Endodermal cell (in vitro differentiated cells): ENCODE measurements at regions not wholly inside any gene's neighbourhood (a gene's known extent, or its start where the extent isn't known, plus 50 kb on each side); places are given as distances from the start of the nearest gene placed in this dataset.

Experiments used
- DNase-seq: peaks from one replicate; pipeline ENCODE4 v3.0.0-alpha.2; 2017
- H3K27ac ChIP-seq: 2 replicates; pipeline ENCODE4 v1.5.1; 2013; ENCODE audit warnings: mild to moderate bottlenecking, low read depth, low read length, moderate library complexity
- H3K27me3 ChIP-seq: 2 replicates; pipeline ENCODE4 v1.6.1; 2013; ENCODE audit warnings: mild to moderate bottlenecking, low read length, moderate library complexity; ENCODE audit not compliant: insufficient read depth, control insufficient read depth, poor library complexity, severe bottlenecking
- H3K36me3 ChIP-seq: 2 replicates; pipeline ENCODE4 v1.7.0; 2013; ENCODE audit warnings: mild to moderate bottlenecking, low read length, moderate library complexity; ENCODE audit not compliant: control insufficient read depth, insufficient read depth
- H3K4me1 ChIP-seq: one replicate; pipeline ENCODE4 v1.7.0; 2013; ENCODE audit warnings: low read length; ENCODE audit not compliant: control insufficient read depth, insufficient read depth
- H3K4me3 ChIP-seq: 2 replicates; pipeline ENCODE4 v1.5.1; 2013; ENCODE audit warnings: mild to moderate bottlenecking, low read length, moderate library complexity
- H3K9ac ChIP-seq: 2 replicates; pipeline ENCODE4 v1.6.1; 2013; ENCODE audit warnings: mild to moderate bottlenecking, low read length, moderate library complexity; ENCODE audit not compliant: poor library complexity, severe bottlenecking; ENCODE audit errors: extremely low read depth
- H3K9me3 ChIP-seq: 2 replicates; pipeline ENCODE4 v1.6.1; 2013; ENCODE audit warnings: mild to moderate bottlenecking, low read length, moderate library complexity; ENCODE audit not compliant: control insufficient read depth
- H3K27ac Mint-ChIP-seq: 2 replicates; pipeline ENCODE4 v1.8.0; 2020; ENCODE audit warnings: mixed read lengths
- H3K27me3 Mint-ChIP-seq: 2 replicates; pipeline ENCODE4 v1.8.0; 2021; ENCODE audit warnings: mild to moderate bottlenecking, mixed read lengths; ENCODE audit not compliant: insufficient read depth
- H3K36me3 Mint-ChIP-seq: 2 replicates; pipeline ENCODE4 v1.8.0; 2020; ENCODE audit warnings: low read depth, mixed read lengths
- H3K4me1 Mint-ChIP-seq: 2 replicates; pipeline ENCODE4 v1.8.0; 2020; ENCODE audit warnings: mixed read lengths
- H3K4me3 Mint-ChIP-seq: 2 replicates; pipeline ENCODE4 v1.8.0; 2020; ENCODE audit warnings: mild to moderate bottlenecking, moderate library complexity, mixed read lengths
- H3K9me3 Mint-ChIP-seq: 2 replicates; pipeline ENCODE4 v1.8.0; 2020; ENCODE audit warnings: mild to moderate bottlenecking, mixed read lengths
- CTCF ChIP-seq: fragments of 200-600 bp; sonication (generic); conservative IDR thresholded peaks from 2 replicates; pipeline ENCODE4 v1.5.0; 2021; ENCODE audit warnings: antibody characterized with exemption, mild to moderate bottlenecking
- WGBS, 2 experiments: methylation state at CpG; one replicate each; pipeline versions ENCODE4 v1.1.5 to v1.1.7; 2013; ENCODE audit warnings: missing lambda C conversion rate in 2 of 2, mixed read lengths in 1 of 2; ENCODE audit not compliant: insufficient coverage in 1 of 2, insufficient read length in 1 of 2; 5-methylcytosine and 5-hydroxymethylcytosine counted together

- DNase-seq = no peak
- no peaks in the 10 kb centered on the region for H3K36me3 ChIP-seq
- WGBS, 2 experiments = 100% methylated on average over 1 of the region's 1 CpG; no CpG with 5 or more reads in 1 of the 2 experiments
- Mint-ChIP-seq H3K27ac (no peak overlapping the region), H3K4me3 (no peak overlapping the region), H3K27me3 (no peaks in the 10 kb centered on the region), H3K4me1 (no peaks in the 10 kb centered on the region), H3K36me3 (no peaks in the 10 kb centered on the region), H3K9me3 (no peaks in the 10 kb centered on the region)
- H3K9ac ChIP-seq = no peak overlapping the region
- H3K9me3 ChIP-seq = no peaks in the 10 kb centered on the region
- no peaks in the 10 kb centered on the region for H3K27me3 ChIP-seq
- TF ChIP-seq CTCF = no peak
- no peak overlapping the region for H3K4me3 ChIP-seq
- no peaks in the 10 kb centered on the region for H3K4me1 ChIP-seq
- H3K27ac ChIP-seq = no peak overlapping the region
Observed at GRCh38 chr2:21999522-21999921, 875.8 kb downstream of the TDRD15 start.

GRCh38 chr2:22002066-22002465 is 878.3 kb downstream of the TDRD15 start:
- no peak overlapping the region for H3K4me3 Mint-ChIP-seq
- Histone ChIP-seq H3K9me3 (no peaks in the 10 kb centered on the region), H3K27ac (no peak overlapping the region), H3K36me3 (no peaks in the 10 kb centered on the region), H3K9ac (no peak overlapping the region), H3K4me3 (no peak overlapping the region), H3K4me1 (peaks cover 3% of the 10 kb centered on the region), H3K27me3 (no peaks in the 10 kb centered on the region)
- no peak for DNase-seq
- no peaks in the 10 kb centered on the region for H3K27me3 Mint-ChIP-seq
- peaks cover 1% of the 10 kb centered on the region for H3K4me1 Mint-ChIP-seq
- no peak for TF ChIP-seq CTCF
- H3K9me3 Mint-ChIP-seq = no peaks in the 10 kb centered on the region
- H3K27ac Mint-ChIP-seq = no peak overlapping the region
- H3K36me3 Mint-ChIP-seq = no peaks in the 10 kb centered on the region
- 92% methylated on average over 1 of the region's 1 CpG; no CpG with 5 or more reads in 1 of the 2 experiments for WGBS, 2 experiments

- Mint-ChIP-seq H3K4me3 (no peak overlapping the region), H3K9me3 (no peaks in the 10 kb centered on the region), H3K27ac (no peak overlapping the region), H3K4me1 (peaks cover 1% of the 10 kb centered on the region), H3K27me3 (no peaks in the 10 kb centered on the region), H3K36me3 (no peaks in the 10 kb centered on the region)
- Histone ChIP-seq H3K27me3 (no peaks in the 10 kb centered on the region), H3K9me3 (no peaks in the 10 kb centered on the region), H3K4me1 (peaks cover 3% of the 10 kb centered on the region), H3K4me3 (no peak overlapping the region), H3K9ac (no peak overlapping the region), H3K27ac (no peak overlapping the region), H3K36me3 (no peaks in the 10 kb centered on the region)
- WGBS, 2 experiments = 91% methylated on average over 3 of the region's 3 CpGs; no CpG with 5 or more reads in 1 of the 2 experiments
- TF ChIP-seq CTCF = no peak
- DNase-seq = no peak
Observed at GRCh38 chr2:22003270-22003669, 879.5 kb downstream of the TDRD15 start.
